AG09309 (cell line): ENCODE measurements at regions not wholly inside any gene's neighbourhood (a gene's known extent, or its start where the extent isn't known, plus 50 kb on each side); places are given as distances from the start of the nearest gene placed in this dataset.

ENCODE experiments used
- DNase-seq: peaks from one replicate; pipeline ENCODE4 v3.0.0-alpha.2; 2010; ENCODE audit warnings: low read depth
- H3K4me3 ChIP-seq: 2 replicates; pipeline ENCODE4 v1.5.1; 2011; ENCODE audit warnings: mild to moderate bottlenecking, low read depth, low read length, moderate library complexity; ENCODE audit not compliant: control insufficient read depth
- TF ChIP-seq, protein P1 (sequence below): IDR thresholded peaks from 2 replicates; pipeline ENCODE4 v1.5.1; 2011; ENCODE audit warnings: mild to moderate bottlenecking, low read depth, low read length, inconsistent platforms; ENCODE audit not compliant: insufficient read depth, control insufficient read depth; ENCODE audit errors: missing control alignments

- no peak overlapping the region for H3K4me3 ChIP-seq
- DNase-seq = peak; percentile 25
- TF ChIP-seq, protein P1, sequence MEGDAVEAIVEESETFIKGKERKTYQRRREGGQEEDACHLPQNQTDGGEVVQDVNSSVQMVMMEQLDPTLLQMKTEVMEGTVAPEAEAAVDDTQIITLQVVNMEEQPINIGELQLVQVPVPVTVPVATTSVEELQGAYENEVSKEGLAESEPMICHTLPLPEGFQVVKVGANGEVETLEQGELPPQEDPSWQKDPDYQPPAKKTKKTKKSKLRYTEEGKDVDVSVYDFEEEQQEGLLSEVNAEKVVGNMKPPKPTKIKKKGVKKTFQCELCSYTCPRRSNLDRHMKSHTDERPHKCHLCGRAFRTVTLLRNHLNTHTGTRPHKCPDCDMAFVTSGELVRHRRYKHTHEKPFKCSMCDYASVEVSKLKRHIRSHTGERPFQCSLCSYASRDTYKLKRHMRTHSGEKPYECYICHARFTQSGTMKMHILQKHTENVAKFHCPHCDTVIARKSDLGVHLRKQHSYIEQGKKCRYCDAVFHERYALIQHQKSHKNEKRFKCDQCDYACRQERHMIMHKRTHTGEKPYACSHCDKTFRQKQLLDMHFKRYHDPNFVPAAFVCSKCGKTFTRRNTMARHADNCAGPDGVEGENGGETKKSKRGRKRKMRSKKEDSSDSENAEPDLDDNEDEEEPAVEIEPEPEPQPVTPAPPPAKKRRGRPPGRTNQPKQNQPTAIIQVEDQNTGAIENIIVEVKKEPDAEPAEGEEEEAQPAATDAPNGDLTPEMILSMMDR = no peak
These were observed 108.7 kb upstream of the ATP6AP2 start for GRCh38 chrX:40471965-40472648.

DNA sequence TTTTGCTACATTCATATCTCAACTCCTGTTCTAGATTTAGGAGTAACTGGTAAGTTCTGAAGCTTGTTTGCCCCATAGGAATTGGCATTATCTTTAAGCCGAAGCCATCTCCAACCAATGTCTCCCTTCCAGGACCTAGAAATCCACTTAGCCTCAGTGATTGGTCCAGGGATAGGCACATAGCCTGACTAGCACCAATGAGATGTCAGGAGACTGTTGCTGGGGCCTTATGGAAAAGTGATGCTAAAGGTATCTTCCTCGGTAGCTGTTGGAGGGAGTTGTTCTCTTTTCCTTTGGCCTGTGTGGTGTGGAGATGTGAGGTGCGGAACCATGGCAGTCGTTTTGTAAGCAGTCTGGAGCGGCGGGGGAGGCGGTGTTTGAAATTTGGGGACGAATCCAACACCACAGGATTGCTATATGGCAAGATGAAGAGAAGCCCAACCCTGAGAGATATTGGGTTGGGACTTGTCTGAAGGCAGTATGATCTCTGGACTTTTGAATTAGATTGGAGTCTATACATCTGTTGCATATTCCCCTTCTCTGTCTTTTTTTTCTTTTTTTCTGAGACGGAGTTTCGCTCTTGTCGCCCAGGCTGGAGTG lies 109.8 kb upstream of the ATP6AP2 start:
- no peak overlapping the region for H3K4me3 ChIP-seq
- DNase-seq = no peak
- TF ChIP-seq, protein P1 = no peak

GRCh38 chrX:40469316-40469715 lies 111.5 kb upstream of the ATP6AP2 start:
- DNase-seq = no peak
- H3K4me3 ChIP-seq = no peak overlapping the region
- TF ChIP-seq, protein P1 = no peak

- H3K4me3 ChIP-seq = no peak overlapping the region
- TF ChIP-seq, protein P1 = peak; percentile 38
- no peak for DNase-seq
These were observed 112.5 kb upstream of the ATP6AP2 start for GRCh38 chrX:40468033-40468846.

DNA sequence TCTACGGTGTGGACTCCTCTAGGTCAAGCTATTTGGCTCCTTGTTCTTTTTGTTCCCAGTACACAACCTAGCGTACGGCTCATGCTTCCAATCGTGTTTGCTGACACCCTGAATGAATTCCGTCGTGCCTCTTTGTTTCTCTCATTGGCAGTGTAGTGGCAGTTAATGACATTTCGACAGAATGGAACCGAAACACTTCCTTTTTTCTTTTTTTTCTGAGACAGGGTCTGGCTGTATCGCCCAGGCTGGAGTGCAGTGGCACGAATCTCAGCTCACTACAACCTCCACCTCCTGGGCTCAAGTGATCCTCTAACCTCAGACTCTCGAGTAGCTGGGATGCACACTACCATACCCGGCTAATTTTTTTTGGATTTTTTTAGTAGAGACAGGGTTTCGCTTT lies 113.3 kb upstream of the ATP6AP2 start:
- TF ChIP-seq, protein P1 = no peak
- H3K4me3 ChIP-seq = no peak overlapping the region
- no peak for DNase-seq

- TF ChIP-seq, protein P1 = no peak
- H3K4me3 ChIP-seq = no peak overlapping the region
- no peak for DNase-seq
These were observed 114.8 kb upstream of the ATP6AP2 start for GRCh38 chrX:40465735-40466551.
